ENCODE measurements at regions not wholly inside any gene's neighbourhood (a gene's known extent, or its start where the extent isn't known, plus 50 kb on each side); places are given as distances from the start of the nearest gene placed in this dataset.

DNA sequence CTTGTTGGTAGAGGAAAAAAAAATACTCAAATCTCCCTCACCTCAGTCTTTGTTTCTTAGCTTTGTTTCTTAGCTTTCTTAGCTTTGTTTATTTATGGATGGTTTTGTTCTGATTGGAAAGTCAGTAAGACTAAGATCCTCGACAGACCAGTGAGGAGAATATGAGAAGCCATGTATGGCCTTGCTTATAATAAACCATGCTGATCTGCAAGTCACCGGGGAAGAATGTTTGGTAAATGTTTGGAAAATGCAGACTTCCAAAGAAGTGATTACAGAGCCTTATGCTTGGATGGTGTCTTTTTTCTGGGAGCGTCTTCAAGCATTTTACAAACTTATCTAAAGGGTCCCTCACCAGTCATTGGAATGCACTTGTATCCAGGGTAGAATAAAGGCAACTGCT lies 90.1 kb upstream of the NOCT start:
- no peak for DNase-seq (ENCODE audit: low spot score)

DNA sequence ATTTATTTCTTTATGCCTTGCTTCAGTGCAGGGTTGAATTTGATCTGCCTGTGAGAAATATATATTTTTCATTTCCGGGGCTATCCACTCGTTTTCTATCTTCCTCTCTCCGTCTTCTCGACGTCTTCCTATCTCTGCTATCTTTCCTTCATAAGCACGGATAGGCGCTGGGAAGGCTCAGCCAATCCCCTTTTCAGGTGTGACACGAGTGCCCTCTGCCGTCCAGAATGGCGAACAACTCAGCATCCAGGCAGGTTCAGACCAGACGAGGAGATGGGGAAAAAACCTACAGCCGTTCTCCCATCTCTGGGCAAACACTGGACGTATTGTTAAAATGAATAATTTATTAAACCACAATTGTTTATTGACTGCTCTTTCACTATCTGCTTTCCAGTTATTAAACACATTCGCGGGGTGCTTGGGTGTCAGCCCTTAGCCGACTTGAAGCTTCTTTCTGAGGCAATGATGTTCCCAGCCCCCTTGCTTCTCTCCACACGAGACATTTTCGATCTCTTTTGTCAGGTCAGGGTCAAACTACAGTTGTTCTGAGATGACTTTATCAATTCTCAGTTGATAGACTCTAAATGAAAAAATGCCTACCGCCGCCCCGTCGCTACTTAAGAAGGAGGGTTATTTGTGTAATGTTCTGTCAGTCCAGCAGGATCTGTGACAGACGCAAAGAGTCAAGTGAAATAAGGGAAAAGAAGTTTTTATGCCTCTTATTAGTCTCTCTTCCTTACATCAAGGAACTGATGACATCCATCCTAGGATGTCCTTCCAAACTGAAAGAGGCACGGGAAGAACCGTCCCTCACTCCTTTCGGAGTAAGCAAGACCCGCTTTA lies 96.3 kb upstream of the NOCT start:
- peak; percentile 50 for DNase-seq (ENCODE audit: low spot score)

DNA sequence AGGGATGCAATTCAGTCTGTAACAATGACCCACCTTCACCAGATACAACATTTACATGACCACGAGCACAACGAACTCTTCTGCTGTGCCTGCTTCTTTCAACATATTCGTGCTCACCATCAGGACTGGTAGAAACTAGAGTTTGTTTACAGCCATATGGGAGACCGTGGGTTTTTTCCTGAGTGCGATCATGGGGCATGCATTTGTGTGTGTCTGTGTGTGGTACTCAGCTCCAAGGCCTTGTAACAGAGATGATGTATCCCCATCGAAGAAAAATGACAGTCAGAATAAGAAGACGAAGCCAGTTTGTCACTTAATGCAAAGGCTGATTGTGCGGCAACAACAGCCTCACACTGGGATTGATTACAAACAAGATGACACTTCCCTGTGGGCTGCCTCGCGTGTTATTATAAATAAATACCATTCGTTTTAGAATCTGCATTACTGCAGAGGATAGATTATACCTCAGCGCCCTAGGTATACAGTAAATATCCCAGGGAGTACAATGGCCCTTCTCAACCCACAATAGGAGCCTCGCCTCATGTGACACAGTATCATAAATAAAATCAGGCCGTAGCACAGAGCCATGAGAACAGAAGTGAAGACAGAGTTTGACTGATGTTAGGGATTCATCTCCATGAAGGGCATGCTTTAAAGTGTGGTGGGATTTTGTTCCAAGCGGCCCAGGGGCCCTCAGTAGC lies 97.3 kb upstream of the NOCT start:
- DNase-seq (ENCODE audit: low spot score) = no peak

DNA sequence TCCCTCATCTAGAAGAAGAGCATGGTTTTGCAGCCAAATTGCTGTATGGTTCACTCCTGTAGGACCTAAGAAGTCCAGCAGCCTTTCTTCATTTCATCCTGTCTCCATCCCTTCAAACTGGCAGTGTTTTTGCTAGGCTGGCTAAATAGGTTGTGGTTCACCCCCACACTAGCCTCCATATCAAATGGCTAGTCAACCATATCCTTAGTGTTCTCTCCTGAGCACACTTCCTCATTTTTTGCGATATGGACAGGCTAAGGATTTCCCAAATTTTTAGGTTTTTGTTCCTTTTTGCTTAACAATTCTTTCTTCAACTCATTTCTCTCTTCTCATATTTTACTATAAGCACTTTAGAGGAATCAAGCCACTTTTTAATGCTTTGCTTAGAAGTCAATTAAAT lies 98.8 kb upstream of the NOCT start:
- DNase-seq (ENCODE audit: low spot score) = no peak

DNA sequence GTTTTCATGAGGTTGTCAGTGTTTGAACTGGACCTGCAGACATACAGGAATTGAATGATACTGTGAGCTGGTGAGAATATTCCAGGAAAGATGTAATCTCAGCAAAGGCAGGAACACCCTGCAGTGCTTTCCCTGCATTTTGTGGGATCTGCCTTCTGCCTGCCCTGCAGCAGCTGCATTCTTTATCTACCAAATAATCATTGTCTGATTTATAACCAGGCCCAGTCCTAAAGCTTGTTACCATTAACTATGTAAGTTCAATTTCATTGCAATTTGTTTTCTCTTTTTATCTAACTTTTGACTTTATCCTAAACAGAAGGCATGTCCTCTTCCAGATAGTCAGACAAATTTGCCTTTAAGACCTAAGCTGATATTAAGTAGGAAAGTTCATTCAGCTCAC lies 99.8 kb upstream of the NOCT start:
- DNase-seq (ENCODE audit: low spot score) = no peak

DNA sequence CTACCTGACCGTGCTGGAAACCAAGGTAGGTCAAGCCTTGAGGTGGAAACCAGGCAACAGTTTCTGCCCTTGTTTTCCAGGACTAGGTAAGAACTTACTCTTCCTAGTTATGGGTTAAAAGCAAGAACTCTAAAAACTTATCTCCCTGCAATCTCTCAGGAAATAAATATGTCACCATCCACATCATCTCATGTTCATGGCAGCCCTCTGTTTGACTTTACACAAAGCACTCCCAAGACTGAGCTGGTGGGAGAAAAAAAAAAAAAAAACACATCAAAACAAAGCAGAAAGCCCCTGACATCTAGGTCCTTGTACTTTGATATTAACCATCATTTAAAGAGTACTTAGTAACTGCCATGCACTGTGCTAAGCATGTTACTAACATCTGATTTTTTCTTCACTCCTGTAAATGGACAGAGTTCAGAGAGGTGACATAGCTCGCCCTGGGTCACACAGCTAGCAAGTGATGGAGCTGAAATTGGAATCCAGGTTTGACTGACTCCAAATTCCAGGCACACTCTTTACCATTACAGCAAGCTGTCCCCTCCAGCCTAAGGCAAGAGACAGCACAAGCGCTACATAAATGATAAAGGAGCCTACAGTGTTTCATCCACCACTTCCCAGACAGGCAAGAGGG lies 102.8 kb upstream of the NOCT start:
- DNase-seq (ENCODE audit: low spot score) = no peak

DNA sequence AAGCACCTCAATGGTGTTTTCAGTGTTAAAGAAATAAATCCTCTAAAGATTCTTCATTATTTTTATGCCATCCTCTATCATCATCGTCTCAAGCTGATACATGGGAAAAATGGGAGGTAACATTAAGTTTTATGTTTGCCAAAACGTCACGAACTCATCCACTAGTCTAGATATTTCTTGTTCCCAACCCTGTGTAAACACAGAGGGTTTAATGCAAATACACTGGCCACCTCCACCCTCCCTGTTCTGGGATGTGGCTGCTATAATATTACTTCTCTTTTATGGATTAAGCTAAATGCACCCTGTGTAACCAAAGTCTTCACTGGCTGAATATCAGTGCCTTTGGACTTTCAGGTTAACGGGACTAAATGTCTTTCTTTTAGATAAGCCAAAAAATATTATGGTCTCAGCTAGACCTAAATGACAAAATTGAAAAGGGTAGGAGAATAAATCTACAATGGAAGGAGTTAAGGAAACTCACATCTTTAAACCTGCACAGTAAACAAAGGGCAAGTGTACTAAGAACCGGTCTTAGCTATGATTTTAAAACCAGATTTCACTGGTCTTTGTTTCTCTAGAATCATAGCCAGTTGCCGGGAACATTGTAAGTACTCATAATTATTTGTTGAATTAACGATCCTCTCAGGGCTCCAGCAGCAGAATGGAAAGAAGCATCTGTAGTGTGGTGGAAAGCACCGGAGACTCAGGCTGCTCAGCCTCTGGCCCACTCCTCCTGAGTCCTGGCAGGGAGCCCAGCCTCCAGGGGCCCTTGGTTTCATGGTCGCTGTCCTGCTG lies 103.5 kb upstream of the NOCT start:
- DNase-seq (ENCODE audit: low spot score) = no peak

DNA sequence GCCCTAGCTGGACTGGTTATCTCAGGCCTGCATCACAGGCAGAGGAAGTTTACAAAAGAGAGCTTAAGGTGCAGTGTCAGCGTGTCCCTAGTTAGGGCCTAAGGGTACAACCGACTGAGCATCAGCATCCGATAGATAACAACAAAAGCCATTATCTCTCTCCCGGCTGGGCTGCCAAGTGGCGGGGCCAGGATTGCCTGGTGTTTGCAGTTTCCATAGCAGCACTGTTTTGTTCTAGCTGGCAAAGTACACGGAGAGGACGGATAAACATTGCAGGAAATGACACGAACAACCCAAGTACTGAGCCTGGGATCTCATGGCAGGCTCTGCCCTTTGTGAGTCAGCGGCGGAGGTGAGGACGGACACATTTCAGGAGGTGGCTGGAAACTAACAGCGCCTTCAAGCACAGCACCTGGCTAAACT lies 104.7 kb upstream of the NOCT start:
- DNase-seq (ENCODE audit: low spot score) = peak; percentile 88

DNA sequence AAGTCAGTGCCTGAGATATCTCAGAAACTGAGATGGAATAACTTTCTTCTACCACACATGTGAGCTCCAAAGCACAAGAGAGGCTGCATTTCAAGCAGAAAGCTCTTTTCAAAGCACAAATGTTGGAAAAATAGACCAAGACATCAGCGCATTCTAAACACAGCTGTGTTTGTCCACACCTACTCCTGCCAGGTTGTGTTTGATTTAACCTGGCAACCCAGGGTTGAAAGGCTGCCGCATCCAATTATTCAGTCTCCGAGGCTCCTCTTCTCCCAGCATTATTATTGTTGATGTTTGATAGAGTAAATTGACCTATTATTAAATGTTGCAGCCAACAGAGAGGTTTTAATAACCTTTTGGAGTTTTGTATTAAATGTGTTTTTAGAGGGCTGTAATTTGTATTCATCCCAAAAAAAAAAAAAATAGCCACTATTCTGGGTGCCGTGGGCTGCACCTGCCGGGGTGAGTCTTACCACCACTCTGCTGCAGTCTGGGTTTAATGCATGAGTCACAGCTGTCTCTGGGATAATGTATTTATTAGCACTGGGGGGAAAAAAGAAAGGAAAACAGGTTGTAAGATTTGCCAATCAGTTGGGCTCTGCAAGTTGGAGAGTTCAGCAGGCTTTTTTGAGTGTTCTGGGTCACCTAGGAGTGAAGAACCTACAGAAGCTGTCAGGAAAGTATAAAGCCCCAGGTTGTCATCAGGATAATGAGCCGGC lies 105.2 kb upstream of the NOCT start:
- DNase-seq (ENCODE audit: low spot score) = no peak

DNA sequence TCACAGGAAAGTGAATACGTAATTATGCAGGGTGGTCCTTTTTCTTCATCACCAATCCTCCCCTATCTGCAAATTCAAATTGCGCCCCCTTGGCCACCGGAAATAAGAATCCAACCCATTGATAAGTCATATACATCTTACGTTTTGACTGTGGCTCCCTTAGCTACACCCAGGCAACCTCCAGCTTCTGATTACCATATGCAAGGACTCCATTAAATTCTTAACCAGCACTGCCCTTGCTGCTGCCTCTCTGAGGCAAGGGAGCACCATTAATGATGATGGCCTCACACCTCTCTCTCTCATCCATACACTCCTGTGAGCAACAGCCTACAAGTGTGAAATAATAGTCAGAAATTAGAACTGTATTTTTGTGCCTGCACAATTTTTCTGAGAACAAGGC lies 106.0 kb upstream of the NOCT start:
- DNase-seq (ENCODE audit: low spot score) = no peak

DNA sequence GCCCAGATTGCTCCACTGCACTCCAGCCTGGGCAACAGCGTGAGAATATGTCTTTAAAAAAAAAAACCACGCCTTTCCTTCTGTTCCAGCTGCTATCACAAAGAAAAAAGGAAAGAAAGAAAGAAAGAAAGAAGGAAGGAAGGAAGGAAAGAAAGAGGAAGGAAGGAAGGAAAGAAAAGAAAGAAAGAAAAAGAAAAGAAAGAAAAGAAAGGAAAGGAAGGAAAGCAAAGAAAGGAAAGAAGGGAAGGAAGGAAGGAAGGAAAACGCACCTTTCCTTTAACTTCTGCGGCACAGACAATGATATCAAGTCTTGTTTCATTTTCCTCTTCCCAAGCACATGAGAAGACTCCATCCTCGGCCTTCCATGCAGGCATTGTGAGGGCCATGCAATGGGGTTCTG lies 107.4 kb upstream of the NOCT start:
- DNase-seq (ENCODE audit: low spot score) = no peak

DNA sequence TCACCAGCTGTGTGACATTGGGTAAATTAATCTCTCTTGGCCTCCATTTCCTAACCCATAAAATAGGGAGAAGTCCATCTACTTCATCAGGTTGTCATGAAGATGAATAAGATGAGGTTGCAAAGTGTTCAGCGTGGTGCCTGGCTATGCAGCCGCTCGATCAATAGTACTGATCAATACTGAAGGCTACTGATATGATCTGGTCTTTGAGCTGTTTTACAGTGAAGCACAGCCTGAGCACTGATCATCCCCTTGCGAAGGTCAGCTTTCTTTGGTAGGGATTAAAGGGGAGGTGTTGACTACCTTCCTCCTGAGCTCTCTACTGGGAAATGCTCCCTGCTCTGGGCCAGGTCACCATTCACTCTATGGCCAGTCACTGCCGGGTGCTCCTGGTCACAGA lies 108.4 kb upstream of the NOCT start:
- DNase-seq (ENCODE audit: low spot score) = no peak

DNA sequence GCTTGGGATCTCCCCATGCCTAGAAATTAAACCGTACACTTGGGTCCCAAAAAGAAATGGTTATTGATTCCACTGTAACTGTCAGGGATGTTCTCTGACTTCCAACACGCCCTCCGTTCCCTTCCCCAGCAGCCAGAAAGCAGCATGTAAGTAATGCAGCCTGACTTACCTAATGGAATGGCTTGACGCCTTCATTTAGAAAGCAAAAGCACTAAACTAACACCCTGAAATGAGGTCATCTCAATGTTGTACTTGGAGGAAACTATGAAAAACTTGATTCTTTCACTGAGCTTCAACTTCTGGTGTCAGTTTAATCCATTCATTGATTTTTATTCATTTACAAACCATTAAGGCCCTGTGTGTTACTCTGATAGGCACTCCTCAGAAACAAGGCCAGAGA lies 110.8 kb upstream of the NOCT start:
- DNase-seq (ENCODE audit: low spot score) = no peak

DNA sequence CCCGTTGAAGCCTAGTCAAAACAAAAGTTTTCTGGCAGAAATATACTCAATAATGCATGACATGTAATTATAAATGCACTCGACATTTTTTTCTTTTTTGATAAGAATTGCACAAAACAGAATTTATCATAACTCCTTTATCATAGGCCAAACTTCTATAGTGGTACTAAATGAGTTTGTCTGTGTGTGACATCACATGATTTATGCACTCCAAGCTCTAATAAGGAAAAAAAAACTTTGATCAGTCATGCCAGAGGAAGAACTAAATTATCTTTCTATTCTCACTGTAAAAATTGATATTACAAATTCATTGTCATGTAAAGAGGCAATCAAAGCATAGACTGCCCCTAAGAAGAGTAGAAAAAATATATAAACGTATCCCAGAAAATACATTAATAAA lies 112.4 kb upstream of the NOCT start:
- DNase-seq (ENCODE audit: low spot score) = no peak

DNA sequence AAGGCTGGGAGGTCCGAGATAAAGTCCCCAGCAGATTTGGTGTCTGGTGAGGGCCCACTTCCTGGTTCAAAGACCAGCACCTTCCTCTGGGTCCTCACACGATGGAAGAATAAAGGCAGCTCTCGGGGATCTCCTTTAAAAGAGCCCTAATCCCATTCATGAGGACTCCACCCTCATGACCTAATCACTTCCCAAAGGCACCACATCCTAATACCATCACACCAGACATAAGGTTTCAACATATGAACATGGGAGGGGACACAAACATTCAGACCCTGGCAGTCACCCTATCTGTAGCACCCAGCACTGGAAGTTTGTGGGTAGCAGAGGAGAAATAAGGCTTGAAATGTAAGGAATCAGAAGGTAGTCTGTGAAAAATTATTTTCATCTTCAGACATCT lies 112.9 kb upstream of the NOCT start:
- DNase-seq (ENCODE audit: low spot score) = no peak

DNA sequence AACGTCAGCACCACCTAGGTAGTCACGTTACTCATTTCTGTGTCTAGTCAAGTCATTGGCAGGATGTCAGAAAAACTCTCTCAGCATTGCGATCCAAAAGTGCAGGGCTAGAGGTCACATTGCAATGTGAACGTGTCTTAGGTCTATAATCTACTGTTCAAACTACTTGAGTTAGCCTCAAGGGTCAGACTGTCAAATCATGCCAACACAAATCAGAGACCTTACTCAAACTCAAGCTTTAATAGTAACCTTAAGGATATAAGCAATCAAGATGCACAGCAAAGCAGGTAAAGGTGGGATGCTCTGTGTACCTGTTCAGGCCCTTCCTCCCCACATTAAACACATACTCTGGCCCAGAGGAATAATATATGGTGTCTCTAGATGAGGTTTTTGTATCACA lies 114.4 kb upstream of the NOCT start:
- DNase-seq (ENCODE audit: low spot score) = no peak

DNA sequence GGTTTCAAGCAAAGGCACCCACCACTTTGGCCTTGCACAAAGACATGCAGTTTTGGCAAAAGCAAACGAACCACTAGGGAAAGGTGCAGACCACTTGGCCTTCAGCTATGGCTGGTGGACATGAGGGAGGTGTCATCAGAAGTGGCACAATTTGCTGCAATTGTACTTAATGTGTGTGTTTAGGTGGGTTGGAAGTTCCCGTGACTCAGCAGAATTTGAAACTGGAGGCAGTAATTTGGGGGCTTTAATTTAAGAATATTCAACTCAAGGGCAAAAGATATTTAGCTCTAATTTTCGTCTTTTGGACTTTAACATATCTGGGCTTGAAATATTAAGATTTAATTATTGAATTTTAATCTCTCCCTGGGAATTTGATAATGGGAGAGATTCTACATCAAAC lies 115.6 kb upstream of the NOCT start:
- DNase-seq (ENCODE audit: low spot score) = no peak

DNA sequence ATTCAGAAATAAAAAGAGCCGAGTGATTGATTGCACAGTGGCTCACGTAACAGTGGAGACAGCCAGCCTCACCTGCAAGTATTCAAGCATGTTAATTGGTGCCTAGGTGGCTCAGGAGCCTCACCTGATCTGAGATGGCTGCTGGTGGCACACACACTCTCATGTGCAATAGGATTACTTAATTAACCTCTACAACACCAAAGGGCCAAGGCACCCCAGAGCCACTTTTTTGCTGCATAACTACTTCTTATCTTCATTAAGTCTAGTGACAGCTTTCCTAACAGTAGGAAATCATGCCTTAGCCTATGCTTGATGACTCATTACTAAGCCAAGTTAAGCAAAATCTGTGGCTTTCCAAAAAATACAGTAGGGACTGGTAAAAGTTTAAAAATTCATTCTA lies 117.3 kb upstream of the NOCT start:
- DNase-seq (ENCODE audit: low spot score) = no peak

DNA sequence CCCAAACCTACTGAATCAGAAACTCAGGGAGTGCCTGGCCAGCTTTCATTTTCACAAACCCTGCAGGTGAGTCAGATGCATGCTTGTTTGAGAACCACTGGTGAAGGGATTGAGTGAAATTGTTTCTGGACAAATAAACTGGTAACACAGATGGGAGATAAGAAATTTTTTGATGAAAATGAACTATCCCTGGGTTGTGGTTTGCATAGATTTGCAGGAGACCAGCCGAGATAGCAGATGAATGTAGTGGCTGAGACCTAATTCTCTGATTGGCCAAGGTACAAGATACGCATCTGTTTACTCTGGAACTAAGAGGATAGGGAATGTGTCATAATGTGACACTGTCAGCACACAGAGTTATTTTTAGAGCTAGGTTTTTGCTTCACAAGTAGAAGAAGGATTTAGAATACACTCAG lies 117.8 kb upstream of the NOCT start:
- DNase-seq (ENCODE audit: low spot score) = no peak

DNA sequence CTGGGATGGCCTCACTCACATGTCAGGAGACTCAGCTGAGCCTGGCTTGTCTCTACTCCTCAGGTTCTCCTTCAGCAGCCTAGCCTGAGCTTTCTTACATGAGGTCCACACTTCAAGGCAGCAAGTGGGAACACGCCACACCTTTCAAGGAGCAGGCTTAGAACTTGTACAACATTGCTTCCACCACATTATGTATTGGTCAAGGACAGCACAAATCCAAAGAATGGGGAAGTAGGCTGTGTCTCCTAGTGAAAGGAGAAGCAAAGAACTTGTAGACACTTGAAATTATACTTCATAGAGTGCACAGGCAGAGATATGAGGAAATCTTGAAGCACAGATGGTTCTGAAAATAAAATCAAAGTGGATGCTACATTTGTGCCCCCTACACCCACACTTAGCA lies 120.9 kb upstream of the NOCT start:
- DNase-seq (ENCODE audit: low spot score) = no peak

DNA sequence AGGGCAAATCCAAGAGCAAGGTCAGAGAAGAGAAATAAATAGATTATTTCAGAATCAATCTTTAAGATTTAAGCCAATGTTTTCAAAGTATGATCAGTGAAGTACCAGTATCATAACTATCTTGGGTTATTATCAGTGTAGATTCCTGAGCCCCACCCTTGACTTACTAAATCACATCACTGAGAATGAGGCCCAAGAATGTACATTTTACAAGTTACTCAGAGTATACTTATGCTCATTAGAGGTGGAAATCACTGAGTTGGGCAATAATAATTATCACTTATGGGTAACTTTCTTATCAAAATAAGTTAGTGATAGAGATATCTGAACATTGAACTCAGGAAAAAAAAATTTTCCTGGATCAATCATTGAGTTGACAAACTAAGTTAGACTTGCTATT lies 121.6 kb upstream of the NOCT start:
- DNase-seq (ENCODE audit: low spot score) = no peak
